HFFc6 (cell line): ENCODE measurements at regions not wholly inside any gene's neighbourhood (a gene's known extent, or its start where the extent isn't known, plus 50 kb on each side); places are given as distances from the start of the nearest gene placed in this dataset.

Experiments
- DNase-seq: peaks from one replicate; pipeline ENCODE4 v3.0.0-alpha.2; 2018
- H3K27ac Mint-ChIP-seq: 2 replicates; pipeline ENCODE4 v1.8.0; 2020; ENCODE audit warnings: mild to moderate bottlenecking, mixed read lengths
- H3K27me3 Mint-ChIP-seq: 2 replicates; pipeline ENCODE4 v1.8.0; 2021; ENCODE audit warnings: mild to moderate bottlenecking, moderate library complexity, mixed read lengths; ENCODE audit not compliant: insufficient read depth
- H3K36me3 Mint-ChIP-seq: 2 replicates; pipeline ENCODE4 v1.8.0; 2021; ENCODE audit warnings: low read depth, mixed read lengths
- H3K4me1 Mint-ChIP-seq: 2 replicates; pipeline ENCODE4 v1.8.0; 2020; ENCODE audit warnings: low read depth, mixed read lengths
- H3K4me3 Mint-ChIP-seq: 2 replicates; pipeline ENCODE4 v1.8.0; 2020; ENCODE audit warnings: mild to moderate bottlenecking, moderate library complexity, mixed read lengths
- H3K9me3 Mint-ChIP-seq: 2 replicates; pipeline ENCODE4 v1.8.0; 2020; ENCODE audit warnings: mild to moderate bottlenecking, mixed read lengths
- CTCF ChIP-seq: fragments of 200-600 bp; sonication (generic); IDR thresholded peaks from 2 replicates; pipeline ENCODE4 v1.5.0; 2021; ENCODE audit warnings: antibody characterized with exemption, mild to moderate bottlenecking

- no peak for TF ChIP-seq CTCF
- Mint-ChIP-seq H3K4me1 (peaks cover 6% of the 10 kb centered on the region; the same call in 1 of the 2 replicates), H3K27ac (no peak overlapping the region), H3K36me3 (peaks cover 5% of the 10 kb centered on the region; the same call in 1 of the 2 replicates), H3K4me3 (no peak overlapping the region), H3K27me3 (peaks cover 6% of the 10 kb centered on the region), H3K9me3 (no peaks in the 10 kb centered on the region; the same call in 1 of the 2 replicates)
- DNase-seq = no peak
Observed at GRCh38 chr5:135107986-135108385, 74.0 kb upstream of the PITX1 start.

GRCh38 chr5:135106610-135107471 lies 72.8 kb upstream of the PITX1 start:
- Mint-ChIP-seq H3K4me1 (peaks cover 6% of the 10 kb centered on the region; the same call in 1 of the 2 replicates), H3K4me3 (no peak overlapping the region), H3K27me3 (peaks cover 6% of the 10 kb centered on the region), H3K36me3 (peaks cover 5% of the 10 kb centered on the region; the same call in 1 of the 2 replicates), H3K9me3 (no peaks in the 10 kb centered on the region; the same call in 1 of the 2 replicates), H3K27ac (no peak overlapping the region)
- no peak for TF ChIP-seq CTCF
- DNase-seq = no peak

GRCh38 chr5:135106136-135106535 lies 72.1 kb upstream of the PITX1 start:
- Mint-ChIP-seq H3K4me3 (no peak overlapping the region), H3K27ac (no peak overlapping the region), H3K4me1 (peaks cover 6% of the 10 kb centered on the region; the same call in 1 of the 2 replicates)

GRCh38 chr5:135105105-135105484 lies 71.1 kb upstream of the PITX1 start:
- Mint-ChIP-seq H3K36me3 (peaks cover 5% of the 10 kb centered on the region; the same call in 1 of the 2 replicates), H3K27ac (no peak overlapping the region), H3K4me1 (peaks cover 6% of the 10 kb centered on the region; the same call in 1 of the 2 replicates), H3K4me3 (no peak overlapping the region), H3K9me3 (no peaks in the 10 kb centered on the region; the same call in 1 of the 2 replicates), H3K27me3 (peaks cover 6% of the 10 kb centered on the region)
- no peak for DNase-seq
- TF ChIP-seq CTCF = no peak

More at GRCh38 chr5:135106136-135106535, 72.1 kb upstream of the PITX1 start:
- no peaks in the 10 kb centered on the region; the same call in 1 of the 2 replicates for H3K9me3 Mint-ChIP-seq
- peaks cover 5% of the 10 kb centered on the region; the same call in 1 of the 2 replicates for H3K36me3 Mint-ChIP-seq
- TF ChIP-seq CTCF = no peak
- peaks cover 6% of the 10 kb centered on the region for H3K27me3 Mint-ChIP-seq
- no peak for DNase-seq

- TF ChIP-seq CTCF = no peak
- peaks cover 6% of the 10 kb centered on the region; the same call in 1 of the 2 replicates for H3K4me1 Mint-ChIP-seq
- no peak overlapping the region for H3K4me3 Mint-ChIP-seq
- H3K9me3 Mint-ChIP-seq = no peaks in the 10 kb centered on the region; the same call in 1 of the 2 replicates
- peaks cover 5% of the 10 kb centered on the region; the same call in 1 of the 2 replicates for H3K36me3 Mint-ChIP-seq
- no peak overlapping the region for H3K27ac Mint-ChIP-seq
- no peak for DNase-seq
- H3K27me3 Mint-ChIP-seq = peaks cover 5% of the 10 kb centered on the region
Observed at GRCh38 chr5:135103575-135103853, 69.5 kb upstream of the PITX1 start.
